Hepatocyte (in vitro differentiated cells): ENCODE measurements at regions not wholly inside any gene's neighbourhood (a gene's known extent, or its start where the extent isn't known, plus 50 kb on each side); places are given as distances from the start of the nearest gene placed in this dataset.

Source experiments
- DNase-seq: peaks from one replicate; pipeline ENCODE4 v3.0.0-alpha.2; 2016; ENCODE audit warnings: low spot score
- H2AFZ ChIP-seq: fragments of 200-600 bp; sonication (generic); 2 replicates; pipeline ENCODE4 v1.6.0; 2016; ENCODE audit warnings: antibody characterized with exemption, mild to moderate bottlenecking
- H3K27ac ChIP-seq: fragments of 200-600 bp; sonication (generic); 2 replicates; pipeline ENCODE4 v1.5.1; 2016; ENCODE audit warnings: mild to moderate bottlenecking
- H3K27me3 ChIP-seq: fragments of 200-600 bp; sonication (generic); 2 replicates; pipeline ENCODE4 v1.6.1; 2016
- H3K36me3 ChIP-seq: fragments of 200-600 bp; sonication (generic); replicated peaks from 2 replicates; pipeline ENCODE4 v1.5.1; 2016; ENCODE audit warnings: low read depth; ENCODE audit not compliant: insufficient read depth
- H3K4me1 ChIP-seq: fragments of 200-600 bp; sonication (generic); 2 replicates; pipeline ENCODE4 v1.5.1; 2016; ENCODE audit warnings: mild to moderate bottlenecking, moderate library complexity; ENCODE audit not compliant: insufficient read depth
- H3K4me2 ChIP-seq: fragments of 200-600 bp; sonication (generic); 2 replicates; pipeline ENCODE4 v1.6.0; 2016
- H3K4me3 ChIP-seq: fragments of 200-600 bp; sonication (generic); 2 replicates; pipeline ENCODE4 v1.5.1; 2016; ENCODE audit warnings: mild to moderate bottlenecking
- H3K79me2 ChIP-seq: fragments of 200-600 bp; sonication (generic); 2 replicates; pipeline ENCODE4 v1.6.0; 2017; ENCODE audit warnings: mild to moderate bottlenecking
- H3K9me2 ChIP-seq: fragments of 200-600 bp; sonication (generic); replicated peaks from 2 replicates; pipeline ENCODE4 v1.6.0; 2017; ENCODE audit warnings: mild to moderate bottlenecking; ENCODE audit not compliant: insufficient read depth
- H3K9me3 ChIP-seq: fragments of 200-600 bp; sonication (generic); 2 replicates; pipeline ENCODE4 v1.5.1; 2016; ENCODE audit warnings: low read depth, mild to moderate bottlenecking
- H4K20me1 ChIP-seq: fragments of 200-600 bp; sonication (generic); 2 replicates; pipeline ENCODE4 v1.6.0; 2016; ENCODE audit warnings: mild to moderate bottlenecking; ENCODE audit not compliant: insufficient read depth, poor library complexity, severe bottlenecking
- CTCF ChIP-seq: fragments of 200-600 bp; sonication (generic); IDR thresholded peaks from 2 replicates; pipeline ENCODE4 v1.5.1; 2016; ENCODE audit warnings: antibody characterized with exemption, mild to moderate bottlenecking; ENCODE audit not compliant: poor library complexity
- EZH2 ChIP-seq: fragments of 200-600 bp; sonication (generic); IDR thresholded peaks from 2 replicates; pipeline ENCODE4 v1.6.1; 2016; ENCODE audit warnings: antibody characterized with exemption, mild to moderate bottlenecking, borderline replicate concordance
- EZH2phosphoT487 ChIP-seq: fragments of 200-600 bp; sonication (generic); IDR thresholded peaks from one replicate; pipeline ENCODE4 v1.6.1; 2018; ENCODE audit warnings: antibody characterized with exemption, mild to moderate bottlenecking, low read depth, moderate library complexity; ENCODE audit not compliant: unreplicated experiment, severe bottlenecking
- WGBS: methylation state at CpG from one replicate; pipeline ENCODE4 v1.1.6; 2016; ENCODE audit warnings: low lambda C conversion rate; ENCODE audit errors: missing lambda C conversion rate; 5-methylcytosine and 5-hydroxymethylcytosine counted together

- no peak for DNase-seq
- Histone ChIP-seq H2AFZ (no peak overlapping the region), H3K79me2 (no peaks in the 10 kb centered on the region), H3K36me3 (no peaks in the 10 kb centered on the region), H3K4me3 (no peak overlapping the region), H3K27me3 (no peaks in the 10 kb centered on the region), H3K4me2 (no peak overlapping the region), H3K4me1 (peaks cover 4% of the 10 kb centered on the region), H3K9me3 (no peaks in the 10 kb centered on the region), H4K20me1 (no peaks in the 10 kb centered on the region), H3K9me2 (no peaks in the 10 kb centered on the region), H3K27ac (no peak overlapping the region)
- TF ChIP-seq EZH2 (no peak), EZH2phosphoT487 (no peak), CTCF (no peak)
Observed at GRCh38 chr6:53439556-53439955, 90.8 kb upstream of the ELOVL5 start.

GRCh38 chr6:53437557-53438202 lies 88.9 kb upstream of the ELOVL5 start:
- no peaks in the 10 kb centered on the region for H4K20me1 ChIP-seq
- no peaks in the 10 kb centered on the region for H3K9me3 ChIP-seq
- TF ChIP-seq EZH2 (no peak), EZH2phosphoT487 (no peak), CTCF (peak; percentile 73)
- no peaks in the 10 kb centered on the region for H3K79me2 ChIP-seq
- H3K27me3 ChIP-seq = no peaks in the 10 kb centered on the region
- H3K4me2 ChIP-seq = peak overlapping the region; percentile 5
- H3K36me3 ChIP-seq = no peaks in the 10 kb centered on the region
- 51% methylated on average over 5 of the region's 5 CpGs for WGBS
- no peak overlapping the region for H3K4me3 ChIP-seq
- peaks cover 13% of the 10 kb centered on the region for H3K4me1 ChIP-seq
- peak; percentile 82 for DNase-seq
- peak overlapping the region; percentile 68 for H3K27ac ChIP-seq
- H3K9me2 ChIP-seq = no peaks in the 10 kb centered on the region
- no peak overlapping the region for H2AFZ ChIP-seq

GRCh38 chr6:53436526-53437303 lies 88.0 kb upstream of the ELOVL5 start:
- TF ChIP-seq EZH2 (no peak), CTCF (no peak), EZH2phosphoT487 (no peak)
- Histone ChIP-seq H3K4me1 (peaks cover 14% of the 10 kb centered on the region), H2AFZ (no peak overlapping the region), H4K20me1 (no peaks in the 10 kb centered on the region), H3K27ac (peak overlapping the region; percentile 68), H3K27me3 (no peaks in the 10 kb centered on the region), H3K4me2 (peak overlapping the region; percentile 5), H3K4me3 (no peak overlapping the region), H3K9me2 (no peaks in the 10 kb centered on the region), H3K9me3 (no peaks in the 10 kb centered on the region), H3K36me3 (no peaks in the 10 kb centered on the region), H3K79me2 (no peaks in the 10 kb centered on the region)
- peak; percentile 16 for DNase-seq
- 71% methylated on average over 7 of the region's 7 CpGs for WGBS
